ENCODE measurements at regions not wholly inside any gene's neighbourhood (a gene's known extent, or its start where the extent isn't known, plus 50 kb on each side); places are given as distances from the start of the nearest gene placed in this dataset.

DNA sequence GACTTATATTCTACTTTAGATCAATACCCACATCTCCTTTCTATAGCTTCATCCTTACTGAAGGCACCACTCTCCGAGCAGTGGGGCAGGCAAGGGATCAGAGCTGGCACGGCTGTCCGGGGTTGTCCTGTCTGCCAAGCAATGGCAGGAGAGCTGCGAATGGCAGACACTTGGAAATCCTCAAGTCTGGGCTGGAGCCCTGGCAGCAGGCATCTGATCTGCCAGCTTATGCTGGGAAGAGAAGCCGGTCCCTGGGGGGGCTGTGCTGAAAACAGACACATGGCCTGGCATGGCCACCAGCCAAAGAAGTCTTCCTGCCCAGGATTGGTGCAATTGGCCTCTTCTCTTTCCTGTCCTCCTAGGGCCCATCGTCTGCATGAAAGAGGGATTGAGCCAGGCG is 280.2 kb upstream of the PWP1 start:
- Histone ChIP-seq H3K9ac (ENCODE audit: low read depth in 1 of 2, low read length in 2 of 2) (no peak overlapping the region), H3K27me3 (ENCODE audit: control insufficient read depth in 2 of 2, insufficient read depth in 2 of 2, low read length in 2 of 2) (peaks cover 0 to 2% of the 10 kb centered on the region in 2 donors), H3K9me3 (ENCODE audit: control insufficient read depth in 2 of 2, low read length in 2 of 2) (no peaks in the 10 kb centered on the region), H3K27ac (ENCODE audit: low read depth in 2 of 2, low read length in 2 of 2) (no peak overlapping the region), H3K36me3 (ENCODE audit: control insufficient read depth in 2 of 2, insufficient read depth in 2 of 2, low read length in 2 of 2) (no peaks in the 10 kb centered on the region), H3K4me1 (ENCODE audit: control insufficient read depth in 2 of 2, insufficient read depth in 2 of 2, low read length in 2 of 2) (no peaks in the 10 kb centered on the region), H3K4me3 (ENCODE audit: low read length in 2 of 2) (no peak overlapping the region)

DNA sequence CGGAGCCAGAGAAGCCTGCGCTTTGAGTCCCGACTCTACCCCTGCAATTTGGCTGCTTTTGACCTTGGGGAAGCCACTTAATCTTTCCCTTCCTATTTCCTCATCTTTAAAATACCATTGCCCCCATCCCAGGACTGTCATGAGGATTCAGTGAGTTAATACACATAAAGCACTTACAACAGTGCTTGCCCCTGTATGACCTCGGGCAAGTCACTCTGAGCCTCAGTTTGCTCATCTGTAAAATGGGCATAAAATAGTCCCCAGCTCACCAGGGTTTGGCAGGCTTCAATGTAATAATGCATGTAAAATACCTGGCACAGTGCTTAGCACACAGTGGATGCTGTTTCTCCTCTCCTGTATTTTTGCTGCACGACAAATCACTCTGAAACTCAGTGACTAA is 278.7 kb upstream of the PWP1 start:
- no peak overlapping the region for H3K9ac ChIP-seq (ENCODE audit: low read depth in 1 of 2, low read length in 2 of 2)
- no peak overlapping the region for H3K27ac ChIP-seq (ENCODE audit: low read depth in 2 of 2, low read length in 2 of 2)
- peaks cover 0 to 2% of the 10 kb centered on the region in 2 donors for H3K27me3 ChIP-seq (ENCODE audit: control insufficient read depth in 2 of 2, insufficient read depth in 2 of 2, low read length in 2 of 2)
- no peak overlapping the region for H3K4me3 ChIP-seq (ENCODE audit: low read length in 2 of 2)
- no peaks in the 10 kb centered on the region for H3K36me3 ChIP-seq (ENCODE audit: control insufficient read depth in 2 of 2, insufficient read depth in 2 of 2, low read length in 2 of 2)
- no peaks in the 10 kb centered on the region for H3K4me1 ChIP-seq (ENCODE audit: control insufficient read depth in 2 of 2, insufficient read depth in 2 of 2, low read length in 2 of 2)
- H3K9me3 ChIP-seq (ENCODE audit: control insufficient read depth in 2 of 2, low read length in 2 of 2) = no peaks in the 10 kb centered on the region

DNA sequence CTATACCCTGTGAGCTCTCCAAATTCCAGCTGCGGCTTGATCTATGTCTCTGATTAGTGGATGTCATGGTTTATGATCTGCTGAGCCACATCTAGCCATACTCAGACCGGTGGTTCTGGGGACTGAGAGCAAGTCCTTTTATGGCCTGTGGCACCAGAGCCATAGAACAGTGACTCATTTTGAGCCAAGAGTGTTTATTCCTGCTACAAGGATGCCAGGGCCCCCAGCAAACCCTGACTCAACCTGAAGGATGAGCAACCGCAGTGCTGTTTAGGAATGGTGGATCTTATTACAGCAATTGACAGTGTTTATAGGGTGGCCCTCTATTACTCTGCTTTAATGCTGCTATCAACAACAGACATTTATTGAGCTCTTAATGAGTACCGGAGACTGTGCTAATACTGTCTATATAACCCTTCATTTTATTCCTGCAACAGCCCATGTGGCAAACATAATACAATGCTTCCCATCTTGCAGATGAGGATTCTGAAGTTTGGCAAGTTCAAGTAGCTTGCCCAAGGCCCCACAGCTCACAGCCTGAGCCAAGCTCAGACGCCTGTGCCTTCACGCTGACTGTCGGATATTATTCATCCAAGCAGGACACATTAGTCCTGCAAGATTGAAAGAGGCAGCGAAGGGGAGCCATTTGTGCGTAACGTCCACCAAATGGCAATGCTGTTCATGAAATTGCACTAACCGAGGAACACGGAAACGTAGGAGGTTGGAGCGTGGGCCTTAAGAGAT is 273.6 kb upstream of the PWP1 start:
- H3K4me1 ChIP-seq (ENCODE audit: control insufficient read depth in 2 of 2, insufficient read depth in 2 of 2, low read length in 2 of 2) = no peaks in the 10 kb centered on the region
- H3K36me3 ChIP-seq (ENCODE audit: control insufficient read depth in 2 of 2, insufficient read depth in 2 of 2, low read length in 2 of 2) = no peaks in the 10 kb centered on the region
- peaks cover 0 to 2% of the 10 kb centered on the region in 2 donors for H3K27me3 ChIP-seq (ENCODE audit: control insufficient read depth in 2 of 2, insufficient read depth in 2 of 2, low read length in 2 of 2)

DNA sequence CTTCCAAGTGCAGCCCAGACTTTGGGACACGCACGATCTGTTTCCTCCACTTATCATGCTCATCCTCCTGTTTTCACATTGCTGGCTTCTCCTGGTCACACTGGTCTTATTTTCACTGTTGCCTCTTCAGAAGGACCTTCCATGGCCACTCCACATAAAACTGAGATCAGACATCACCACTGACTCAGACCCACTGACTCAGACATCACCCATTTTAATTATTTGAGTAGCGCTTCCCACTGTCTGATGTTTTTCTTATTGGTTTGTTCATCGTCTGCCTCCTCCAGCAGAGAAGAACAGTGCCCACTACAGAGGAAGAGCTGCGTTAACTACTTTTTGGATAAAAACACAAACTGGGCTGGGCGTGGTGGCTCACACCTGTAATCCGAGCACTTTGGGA is 270.5 kb upstream of the PWP1 start:
- no peaks in the 10 kb centered on the region for H3K9me3 ChIP-seq (ENCODE audit: control insufficient read depth in 2 of 2, low read length in 2 of 2)
- no peak overlapping the region for H3K4me3 ChIP-seq (ENCODE audit: low read length in 2 of 2)
- H3K4me1 ChIP-seq (ENCODE audit: control insufficient read depth in 2 of 2, insufficient read depth in 2 of 2, low read length in 2 of 2) = no peaks in the 10 kb centered on the region
- H3K27ac ChIP-seq (ENCODE audit: low read depth in 2 of 2, low read length in 2 of 2) = no peak overlapping the region
- no peaks in the 10 kb centered on the region for H3K27me3 ChIP-seq (ENCODE audit: control insufficient read depth in 2 of 2, insufficient read depth in 2 of 2, low read length in 2 of 2)
- H3K9ac ChIP-seq (ENCODE audit: low read depth in 1 of 2, low read length in 2 of 2) = no peak overlapping the region
- H3K36me3 ChIP-seq (ENCODE audit: control insufficient read depth in 2 of 2, insufficient read depth in 2 of 2, low read length in 2 of 2) = no peaks in the 10 kb centered on the region

More for the DNA sequence above, 273.6 kb upstream of the PWP1 start:
- Histone ChIP-seq H3K27ac (ENCODE audit: low read depth in 2 of 2, low read length in 2 of 2) (no peak overlapping the region), H3K9ac (ENCODE audit: low read depth in 1 of 2, low read length in 2 of 2) (no peak overlapping the region), H3K9me3 (ENCODE audit: control insufficient read depth in 2 of 2, low read length in 2 of 2) (no peaks in the 10 kb centered on the region), H3K4me3 (ENCODE audit: low read length in 2 of 2) (no peak overlapping the region)

DNA sequence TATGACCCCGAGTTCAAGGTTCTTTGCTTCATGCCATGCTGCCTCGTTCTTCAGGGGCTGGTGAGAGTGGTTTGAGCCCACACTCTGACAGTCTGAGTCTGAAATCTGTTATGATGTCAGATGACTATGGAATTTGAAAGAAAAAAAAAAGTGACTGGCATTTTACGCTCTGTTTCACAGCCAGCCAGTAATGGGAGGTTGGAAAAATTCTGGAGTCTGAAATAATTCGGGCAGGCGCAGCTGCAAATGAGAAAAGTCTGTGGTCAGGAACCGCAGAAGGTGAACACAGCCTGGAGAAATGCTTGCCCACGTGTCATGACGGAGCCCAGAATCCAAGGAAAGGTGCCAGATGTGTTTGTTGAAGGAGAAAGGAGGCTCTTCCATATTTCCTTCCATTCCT is 269.8 kb upstream of the PWP1 start:
- Histone ChIP-seq H3K27ac (ENCODE audit: low read depth in 2 of 2, low read length in 2 of 2) (no peak overlapping the region), H3K36me3 (ENCODE audit: control insufficient read depth in 2 of 2, insufficient read depth in 2 of 2, low read length in 2 of 2) (no peaks in the 10 kb centered on the region), H3K9ac (ENCODE audit: low read depth in 1 of 2, low read length in 2 of 2) (no peak overlapping the region), H3K4me3 (ENCODE audit: low read length in 2 of 2) (no peak overlapping the region), H3K4me1 (ENCODE audit: control insufficient read depth in 2 of 2, insufficient read depth in 2 of 2, low read length in 2 of 2) (no peaks in the 10 kb centered on the region), H3K9me3 (ENCODE audit: control insufficient read depth in 2 of 2, low read length in 2 of 2) (no peaks in the 10 kb centered on the region), H3K27me3 (ENCODE audit: control insufficient read depth in 2 of 2, insufficient read depth in 2 of 2, low read length in 2 of 2) (no peaks in the 10 kb centered on the region)

DNA sequence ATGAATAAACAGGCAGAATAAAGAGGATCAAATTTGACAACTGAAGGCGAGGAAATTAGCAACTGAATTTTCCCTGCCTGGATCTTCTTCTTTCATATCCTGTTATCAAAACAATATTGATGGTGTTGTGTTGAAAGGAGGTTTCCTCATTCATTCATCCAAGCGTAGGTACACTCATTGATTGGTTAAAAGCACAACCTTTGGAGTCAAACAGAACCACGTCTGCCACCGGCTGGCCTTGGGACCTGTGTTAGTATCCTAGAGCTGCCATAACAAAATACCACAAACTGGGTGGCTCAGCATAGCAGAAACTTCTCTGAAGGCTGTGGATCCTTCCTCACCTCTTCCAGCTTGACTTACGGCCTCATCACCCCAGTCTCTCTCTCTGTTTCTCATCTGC is 268.6 kb upstream of the PWP1 start:
- no peaks in the 10 kb centered on the region for H3K27me3 ChIP-seq (ENCODE audit: control insufficient read depth in 2 of 2, insufficient read depth in 2 of 2, low read length in 2 of 2)
- H3K4me1 ChIP-seq (ENCODE audit: control insufficient read depth in 2 of 2, insufficient read depth in 2 of 2, low read length in 2 of 2) = no peaks in the 10 kb centered on the region
- no peak overlapping the region for H3K9ac ChIP-seq (ENCODE audit: low read depth in 1 of 2, low read length in 2 of 2)
- no peak overlapping the region for H3K4me3 ChIP-seq (ENCODE audit: low read length in 2 of 2)
- H3K36me3 ChIP-seq (ENCODE audit: control insufficient read depth in 2 of 2, insufficient read depth in 2 of 2, low read length in 2 of 2) = no peaks in the 10 kb centered on the region
- no peak overlapping the region for H3K27ac ChIP-seq (ENCODE audit: low read depth in 2 of 2, low read length in 2 of 2)
- H3K9me3 ChIP-seq (ENCODE audit: control insufficient read depth in 2 of 2, low read length in 2 of 2) = no peaks in the 10 kb centered on the region

DNA sequence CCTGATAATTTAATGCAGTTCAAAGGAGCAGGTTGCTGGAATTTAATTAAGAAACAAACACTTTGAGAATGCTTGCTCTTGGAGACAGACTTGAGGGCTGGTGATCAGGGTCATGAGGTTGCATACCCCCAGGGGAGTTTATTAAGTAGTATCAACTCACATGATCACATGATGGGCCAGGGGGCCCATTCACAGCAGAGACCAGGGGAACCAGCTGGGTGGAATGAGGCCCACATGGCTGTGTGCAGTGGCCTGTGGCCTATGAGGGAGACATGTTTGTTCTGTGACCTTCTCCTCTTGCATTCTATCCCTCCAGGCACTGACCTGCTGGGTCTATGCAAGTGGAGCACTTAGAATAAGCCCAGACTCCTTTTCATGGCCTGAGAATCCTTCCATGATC is 266.6 kb upstream of the PWP1 start:
- H3K36me3 ChIP-seq (ENCODE audit: control insufficient read depth in 2 of 2, insufficient read depth in 2 of 2, low read length in 2 of 2) = no peaks in the 10 kb centered on the region
- H3K27ac ChIP-seq (ENCODE audit: low read depth in 2 of 2, low read length in 2 of 2) = no peak overlapping the region
- no peaks in the 10 kb centered on the region for H3K27me3 ChIP-seq (ENCODE audit: control insufficient read depth in 2 of 2, insufficient read depth in 2 of 2, low read length in 2 of 2)
- H3K9ac ChIP-seq (ENCODE audit: low read depth in 1 of 2, low read length in 2 of 2) = no peak overlapping the region
- no peak overlapping the region for H3K4me3 ChIP-seq (ENCODE audit: low read length in 2 of 2)
- no peaks in the 10 kb centered on the region for H3K4me1 ChIP-seq (ENCODE audit: control insufficient read depth in 2 of 2, insufficient read depth in 2 of 2, low read length in 2 of 2)
- no peaks in the 10 kb centered on the region for H3K9me3 ChIP-seq (ENCODE audit: control insufficient read depth in 2 of 2, low read length in 2 of 2)

DNA sequence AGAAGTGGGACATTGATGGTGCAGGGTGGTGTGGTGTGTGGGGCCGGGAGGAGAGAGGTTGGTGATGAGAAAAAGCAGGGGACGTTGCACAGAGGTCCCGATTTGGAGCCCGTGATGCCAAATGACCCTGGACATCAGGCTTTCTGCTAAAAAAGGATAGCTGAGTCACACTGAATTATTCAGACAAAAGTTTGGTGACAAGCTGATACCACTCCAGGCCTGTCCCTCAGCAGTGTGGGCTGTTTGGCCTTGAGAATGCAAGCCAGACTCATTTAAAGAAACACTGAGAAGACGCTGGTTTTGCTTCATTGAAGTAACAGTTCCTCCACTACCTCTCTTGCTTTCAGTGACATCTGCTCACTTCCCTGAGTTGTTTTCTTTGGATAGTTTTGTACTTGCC is 262.1 kb upstream of the PWP1 start:
- no peak overlapping the region for H3K9ac ChIP-seq (ENCODE audit: low read depth in 1 of 2, low read length in 2 of 2)
- no peaks in the 10 kb centered on the region for H3K27me3 ChIP-seq (ENCODE audit: control insufficient read depth in 2 of 2, insufficient read depth in 2 of 2, low read length in 2 of 2)
- no peaks in the 10 kb centered on the region for H3K9me3 ChIP-seq (ENCODE audit: control insufficient read depth in 2 of 2, low read length in 2 of 2)
- H3K4me1 ChIP-seq (ENCODE audit: control insufficient read depth in 2 of 2, insufficient read depth in 2 of 2, low read length in 2 of 2) = no peaks in the 10 kb centered on the region
- no peaks in the 10 kb centered on the region for H3K36me3 ChIP-seq (ENCODE audit: control insufficient read depth in 2 of 2, insufficient read depth in 2 of 2, low read length in 2 of 2)
- no peak overlapping the region for H3K27ac ChIP-seq (ENCODE audit: low read depth in 2 of 2, low read length in 2 of 2)
- no peak overlapping the region for H3K4me3 ChIP-seq (ENCODE audit: low read length in 2 of 2)

DNA sequence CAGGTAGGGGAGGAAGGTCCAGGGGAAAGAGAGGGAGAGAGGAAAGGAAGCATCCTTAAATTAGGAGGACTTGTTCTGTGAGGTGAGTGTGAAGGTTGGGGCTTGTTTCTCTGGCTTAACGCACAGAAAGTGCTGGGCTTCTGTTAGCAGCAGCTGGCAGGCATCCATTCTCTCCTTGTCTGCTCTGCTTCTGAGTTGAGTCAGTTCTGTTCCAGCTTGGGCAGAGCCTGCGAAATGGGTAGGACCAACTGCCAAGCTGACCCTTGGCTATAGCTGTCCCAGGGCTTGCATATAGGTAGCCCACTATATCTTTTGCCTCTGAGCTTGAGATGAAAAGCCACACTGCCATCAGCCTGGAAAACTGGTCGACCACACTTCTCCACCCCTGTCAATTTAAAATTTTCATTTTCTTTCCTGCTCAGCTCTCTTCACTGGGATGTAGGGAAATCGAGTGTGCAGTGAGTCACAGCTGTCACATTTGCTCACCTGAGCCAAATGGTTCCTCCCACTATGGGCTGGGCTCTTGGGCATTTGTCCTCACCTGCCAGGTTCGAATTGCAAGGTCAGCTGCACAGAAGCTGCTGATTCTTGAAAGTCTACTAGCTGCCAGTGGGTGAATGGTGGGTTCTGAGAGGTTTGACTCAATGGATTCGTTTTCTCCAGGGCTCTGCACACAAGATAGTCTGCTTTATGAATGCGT is 256.4 kb upstream of the PWP1 start:
- Histone ChIP-seq H3K27ac (ENCODE audit: low read depth in 2 of 2, low read length in 2 of 2) (no peak overlapping the region), H3K27me3 (ENCODE audit: control insufficient read depth in 2 of 2, insufficient read depth in 2 of 2, low read length in 2 of 2) (no peaks in the 10 kb centered on the region), H3K4me1 (ENCODE audit: control insufficient read depth in 2 of 2, insufficient read depth in 2 of 2, low read length in 2 of 2) (no peaks in the 10 kb centered on the region), H3K4me3 (ENCODE audit: low read length in 2 of 2) (no peak overlapping the region), H3K36me3 (ENCODE audit: control insufficient read depth in 2 of 2, insufficient read depth in 2 of 2, low read length in 2 of 2) (no peaks in the 10 kb centered on the region), H3K9ac (ENCODE audit: low read depth in 1 of 2, low read length in 2 of 2) (no peak overlapping the region), H3K9me3 (ENCODE audit: control insufficient read depth in 2 of 2, low read length in 2 of 2) (no peaks in the 10 kb centered on the region)

DNA sequence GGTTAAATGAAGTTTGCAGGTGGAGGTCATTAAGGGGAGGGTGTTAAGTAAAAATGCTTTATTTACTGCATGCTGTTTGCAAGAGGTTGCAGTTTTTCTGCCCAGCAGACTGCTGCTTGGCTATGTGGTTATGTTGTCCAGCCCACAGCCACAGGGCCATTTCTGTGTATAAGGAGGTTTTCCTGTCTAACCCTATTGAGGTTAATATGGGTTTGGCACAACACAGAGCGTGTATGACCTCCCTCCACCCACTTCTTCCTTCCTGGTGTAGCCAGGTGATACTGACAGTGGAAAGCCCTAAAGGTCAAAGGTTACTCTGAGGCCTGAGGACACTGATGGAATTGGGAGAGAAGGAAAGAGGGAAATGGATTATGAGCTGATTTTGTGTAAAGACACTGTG is 253.7 kb upstream of the PWP1 start:
- Histone ChIP-seq H3K27ac (ENCODE audit: low read depth in 2 of 2, low read length in 2 of 2) (no peak overlapping the region), H3K27me3 (ENCODE audit: control insufficient read depth in 2 of 2, insufficient read depth in 2 of 2, low read length in 2 of 2) (no peaks in the 10 kb centered on the region), H3K9me3 (ENCODE audit: control insufficient read depth in 2 of 2, low read length in 2 of 2) (no peaks in the 10 kb centered on the region), H3K4me3 (ENCODE audit: low read length in 2 of 2) (no peak overlapping the region), H3K9ac (ENCODE audit: low read depth in 1 of 2, low read length in 2 of 2) (no peak overlapping the region), H3K4me1 (ENCODE audit: control insufficient read depth in 2 of 2, insufficient read depth in 2 of 2, low read length in 2 of 2) (no peaks in the 10 kb centered on the region), H3K36me3 (ENCODE audit: control insufficient read depth in 2 of 2, insufficient read depth in 2 of 2, low read length in 2 of 2) (no peaks in the 10 kb centered on the region)

Data from mucosa of rectum (tissue), 2 donors.